Brain pericyte (primary cell): ENCODE measurements at regions not wholly inside any gene's neighbourhood (a gene's known extent, or its start where the extent isn't known, plus 50 kb on each side); places are given as distances from the start of the nearest gene placed in this dataset.

Experiments used
- DNase-seq: peaks from one replicate; pipeline ENCODE4 v3.0.0-alpha.2; 2012; ENCODE audit warnings: low read depth, low spot score

- no peak for DNase-seq
Observed at GRCh38 chr18:38460657-38461056, 895.1 kb upstream of the CELF4 start.

GRCh38 chr18:38459131-38459994, 893.8 kb upstream of the CELF4 start:
- DNase-seq = no peak

GRCh38 chr18:38458698-38459097, 893.1 kb upstream of the CELF4 start:
- DNase-seq = no peak

GRCh38 chr18:38456253-38456652, 890.7 kb upstream of the CELF4 start:
- no peak for DNase-seq

- no peak for DNase-seq
Observed at GRCh38 chr18:38454764-38455469, 889.3 kb upstream of the CELF4 start.

GRCh38 chr18:38453880-38454279, 888.3 kb upstream of the CELF4 start:
- no peak for DNase-seq

GRCh38 chr18:38450876-38451275, 885.3 kb upstream of the CELF4 start:
- no peak for DNase-seq

- no peak for DNase-seq
Observed at GRCh38 chr18:38445804-38446145, 880.2 kb upstream of the CELF4 start.

GRCh38 chr18:38444971-38445803, 879.6 kb upstream of the CELF4 start:
- DNase-seq = no peak

GRCh38 chr18:38427736-38428135, 862.1 kb upstream of the CELF4 start:
- no peak for DNase-seq

- DNase-seq = no peak
Observed at GRCh38 chr18:38427234-38427633, 861.6 kb upstream of the CELF4 start.

- DNase-seq = no peak
Observed at GRCh38 chr18:38421872-38422615, 856.4 kb upstream of the CELF4 start.

- no peak for DNase-seq
Observed at GRCh38 chr18:38421021-38421420, 855.4 kb upstream of the CELF4 start.

- no peak for DNase-seq
Observed at GRCh38 chr18:38420611-38421010, 855.0 kb upstream of the CELF4 start.

- DNase-seq = no peak
Observed at GRCh38 chr18:38415811-38416210, 850.2 kb upstream of the CELF4 start.

GRCh38 chr18:38413193-38413592, 847.6 kb upstream of the CELF4 start:
- DNase-seq = no peak

GRCh38 chr18:38406607-38407006, 841.0 kb upstream of the CELF4 start:
- no peak for DNase-seq

GRCh38 chr18:38402509-38402908, 836.9 kb upstream of the CELF4 start:
- DNase-seq = no peak

- no peak for DNase-seq
Observed at GRCh38 chr18:38397094-38397493, 831.5 kb upstream of the CELF4 start.

- no peak for DNase-seq
Observed at GRCh38 chr18:38386146-38386545, 820.5 kb upstream of the CELF4 start.
